ENCODE measurements at regions not wholly inside any gene's neighbourhood (a gene's known extent, or its start where the extent isn't known, plus 50 kb on each side); places are given as distances from the start of the nearest gene placed in this dataset.

DNA sequence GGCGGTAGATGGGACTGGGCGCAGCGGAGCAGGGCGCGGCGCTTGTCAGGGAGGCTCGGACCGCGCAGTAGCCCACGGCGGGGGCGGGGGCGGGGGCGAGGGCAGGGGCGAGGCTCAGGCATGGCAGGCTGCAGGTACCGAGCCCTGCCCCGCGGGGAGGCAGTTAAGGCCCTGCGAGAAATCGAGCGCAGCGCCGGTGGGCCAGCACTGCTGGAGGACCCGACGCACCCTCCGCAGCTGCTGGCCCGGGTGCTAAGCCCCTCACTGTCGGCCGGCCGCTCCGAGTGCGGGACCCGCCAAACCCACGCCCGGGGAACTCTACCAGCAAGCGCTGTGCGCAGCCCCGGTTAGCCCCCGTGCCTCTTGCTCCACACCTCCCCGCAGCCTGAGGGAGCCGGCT, 90.2 kb upstream of the RPL38 start:
- peaks cover 10% of the 10 kb centered on the region for H3K4me1 Mint-ChIP-seq
- H3K36me3 Mint-ChIP-seq = no peaks in the 10 kb centered on the region
- TF ChIP-seq, protein P1, sequence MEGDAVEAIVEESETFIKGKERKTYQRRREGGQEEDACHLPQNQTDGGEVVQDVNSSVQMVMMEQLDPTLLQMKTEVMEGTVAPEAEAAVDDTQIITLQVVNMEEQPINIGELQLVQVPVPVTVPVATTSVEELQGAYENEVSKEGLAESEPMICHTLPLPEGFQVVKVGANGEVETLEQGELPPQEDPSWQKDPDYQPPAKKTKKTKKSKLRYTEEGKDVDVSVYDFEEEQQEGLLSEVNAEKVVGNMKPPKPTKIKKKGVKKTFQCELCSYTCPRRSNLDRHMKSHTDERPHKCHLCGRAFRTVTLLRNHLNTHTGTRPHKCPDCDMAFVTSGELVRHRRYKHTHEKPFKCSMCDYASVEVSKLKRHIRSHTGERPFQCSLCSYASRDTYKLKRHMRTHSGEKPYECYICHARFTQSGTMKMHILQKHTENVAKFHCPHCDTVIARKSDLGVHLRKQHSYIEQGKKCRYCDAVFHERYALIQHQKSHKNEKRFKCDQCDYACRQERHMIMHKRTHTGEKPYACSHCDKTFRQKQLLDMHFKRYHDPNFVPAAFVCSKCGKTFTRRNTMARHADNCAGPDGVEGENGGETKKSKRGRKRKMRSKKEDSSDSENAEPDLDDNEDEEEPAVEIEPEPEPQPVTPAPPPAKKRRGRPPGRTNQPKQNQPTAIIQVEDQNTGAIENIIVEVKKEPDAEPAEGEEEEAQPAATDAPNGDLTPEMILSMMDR (IDR thresholded peaks at IDR 0.05; ENCODE audit: unreplicated experiment) = no peak
- no peak overlapping the region for H3K4me3 Mint-ChIP-seq
- H3K9me3 Mint-ChIP-seq = no peaks in the 10 kb centered on the region
- no peak for DNase-seq (ENCODE audit: low spot score in 2 of 2, unreplicated experiment in 2 of 2)
- H3K27me3 Mint-ChIP-seq (ENCODE audit: low read depth) = peaks cover 55% of the 10 kb centered on the region
- H3K27ac Mint-ChIP-seq = no peak overlapping the region

DNA sequence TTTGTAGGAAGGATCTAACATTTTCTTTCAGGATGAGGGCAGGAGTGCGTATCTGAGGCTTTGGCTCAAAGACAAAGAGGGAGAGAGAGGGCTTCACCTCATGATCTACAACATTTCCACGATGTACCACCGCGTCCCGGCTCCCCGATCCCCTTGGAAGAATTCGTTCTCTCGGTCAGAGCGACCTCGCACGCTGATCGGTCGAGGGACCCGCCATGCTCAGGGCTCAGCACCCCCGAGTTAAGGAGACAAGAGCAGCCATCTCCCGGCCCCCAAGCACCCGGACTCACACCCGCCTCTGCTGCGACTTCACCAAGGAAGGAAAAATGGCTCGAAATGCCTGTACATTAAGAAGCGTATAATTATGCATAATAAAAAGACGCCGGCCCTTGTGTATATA, 89.5 kb upstream of the RPL38 start:
- H3K27me3 Mint-ChIP-seq (ENCODE audit: low read depth) = peaks cover 53% of the 10 kb centered on the region

DNA sequence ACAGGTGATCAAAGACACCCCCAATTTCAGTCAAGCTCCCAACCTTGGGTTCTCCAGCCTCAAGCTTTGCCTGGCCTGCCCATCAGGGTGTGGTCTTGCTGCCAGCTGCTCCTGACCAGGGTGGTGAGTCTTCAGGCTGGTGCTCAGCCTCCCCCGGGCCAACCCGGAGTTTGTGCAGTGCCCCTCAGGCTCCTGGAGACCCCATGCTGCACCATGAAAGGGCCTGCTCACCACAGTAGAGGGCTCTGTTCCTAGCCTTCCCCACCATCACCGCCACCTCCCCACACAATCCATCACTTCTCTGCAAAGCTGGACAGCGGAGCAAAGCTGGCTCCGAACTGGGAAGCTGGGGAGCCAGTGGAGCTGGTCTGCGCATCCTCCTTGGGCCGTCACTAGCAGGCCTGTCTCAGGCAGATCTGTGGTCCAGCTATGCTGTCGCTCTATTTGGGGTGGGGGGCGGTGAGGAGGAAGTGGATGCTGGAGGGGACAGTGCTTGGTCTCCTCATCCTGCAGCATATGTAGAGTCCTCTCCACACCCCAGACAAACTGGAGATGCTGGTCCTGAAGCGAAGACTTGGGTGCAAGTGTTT, 88.5 kb upstream of the RPL38 start:
- Mint-ChIP-seq H3K36me3 (no peaks in the 10 kb centered on the region), H3K9me3 (no peaks in the 10 kb centered on the region), H3K4me1 (peaks cover 10% of the 10 kb centered on the region), H3K27ac (no peak overlapping the region), H3K4me3 (no peak overlapping the region), H3K27me3 (ENCODE audit: low read depth) (peaks cover 49% of the 10 kb centered on the region)
- no peak for DNase-seq (ENCODE audit: low spot score in 2 of 2, unreplicated experiment in 2 of 2)
- TF ChIP-seq, protein P1 (IDR thresholded peaks at IDR 0.05; ENCODE audit: unreplicated experiment) = no peak

More for the DNA sequence above, 89.5 kb upstream of the RPL38 start:
- Mint-ChIP-seq H3K9me3 (no peaks in the 10 kb centered on the region), H3K36me3 (no peaks in the 10 kb centered on the region), H3K4me3 (no peak overlapping the region), H3K4me1 (peaks cover 10% of the 10 kb centered on the region), H3K27ac (no peak overlapping the region)
- TF ChIP-seq, protein P1 (IDR thresholded peaks at IDR 0.05; ENCODE audit: unreplicated experiment) = no peak
- DNase-seq (ENCODE audit: low spot score in 2 of 2, unreplicated experiment in 2 of 2) = no peak

DNA sequence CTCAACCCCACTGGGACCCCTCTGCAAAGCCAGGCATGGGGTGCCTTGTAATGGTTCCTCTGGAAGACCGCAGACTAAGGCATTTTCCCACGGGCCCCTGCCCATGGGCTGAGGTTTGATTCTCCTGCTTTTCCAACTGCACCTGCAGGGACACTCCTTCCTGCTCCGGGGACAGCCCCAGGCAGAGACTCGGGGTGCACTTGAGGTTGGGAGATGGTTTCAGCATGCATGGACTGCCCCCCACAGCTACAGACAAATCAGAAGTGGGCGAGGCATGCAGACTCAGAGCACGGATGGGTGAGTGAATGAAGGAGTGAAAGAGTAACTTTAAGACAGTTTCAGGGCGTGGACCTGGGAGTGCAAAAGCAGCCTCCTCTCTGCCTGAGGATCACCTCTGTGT, 87.9 kb upstream of the RPL38 start:
- Mint-ChIP-seq H3K27ac (no peak overlapping the region), H3K27me3 (ENCODE audit: low read depth) (peaks cover 46% of the 10 kb centered on the region), H3K9me3 (no peaks in the 10 kb centered on the region), H3K4me1 (peaks cover 7% of the 10 kb centered on the region), H3K36me3 (no peaks in the 10 kb centered on the region), H3K4me3 (no peak overlapping the region)
- TF ChIP-seq, protein P1 (IDR thresholded peaks at IDR 0.05; ENCODE audit: unreplicated experiment) = no peak
- DNase-seq (ENCODE audit: low spot score in 2 of 2, unreplicated experiment in 2 of 2) = no peak

DNA sequence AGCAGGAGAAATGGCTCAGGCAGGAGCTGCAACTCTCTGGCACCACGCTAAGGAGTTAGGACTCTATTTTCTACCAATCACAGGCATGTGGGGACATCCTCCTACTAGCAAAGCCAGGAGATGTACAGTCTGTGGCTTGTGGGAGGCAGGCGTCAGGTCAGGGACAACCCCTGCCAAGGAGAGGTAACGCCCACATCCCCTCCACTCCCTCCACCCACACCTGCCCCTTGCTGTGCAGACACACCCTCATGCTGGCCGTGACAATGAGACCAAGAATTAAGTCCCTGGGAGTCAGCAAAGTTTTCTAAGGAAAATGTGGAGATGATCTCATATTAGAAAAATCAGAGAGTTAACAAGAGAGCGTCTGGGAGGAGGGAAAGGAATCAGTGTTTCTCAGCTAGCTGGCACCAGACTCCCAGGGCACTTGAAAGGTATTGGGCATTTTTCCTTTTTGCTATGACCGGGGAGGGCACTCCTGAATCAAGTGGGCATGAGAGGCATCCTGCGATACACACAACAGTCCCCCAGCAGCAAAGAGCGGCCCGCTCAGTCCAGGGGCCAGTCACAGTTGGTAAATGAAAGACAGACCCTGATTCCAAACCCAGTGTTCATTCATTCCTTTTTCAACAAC, 87.3 kb upstream of the RPL38 start:
- Mint-ChIP-seq H3K36me3 (no peaks in the 10 kb centered on the region), H3K4me3 (no peak overlapping the region), H3K27me3 (ENCODE audit: low read depth) (peaks cover 47% of the 10 kb centered on the region), H3K27ac (no peak overlapping the region), H3K9me3 (peaks cover under 1% of the 10 kb centered on the region), H3K4me1 (peaks cover 5% of the 10 kb centered on the region)
- no peak for DNase-seq (ENCODE audit: low spot score in 2 of 2, unreplicated experiment in 2 of 2)
- TF ChIP-seq, protein P1 (IDR thresholded peaks at IDR 0.05; ENCODE audit: unreplicated experiment) = no peak
